Lower leg skin (tissue), 4 donors: ENCODE measurements at regions not wholly inside any gene's neighbourhood (a gene's known extent, or its start where the extent isn't known, plus 50 kb on each side); places are given as distances from the start of the nearest gene placed in this dataset.

Experiments used
- DNase-seq, 2 donors: peaks; one replicate each; pipeline ENCODE4 v3.0.0-alpha.2; 2019; ENCODE audit warnings: low spot score in 2 of 2
- H3K4me3 ChIP-seq: fragments of 200-600 bp; sonication (generic); 2 replicates; pipeline ENCODE4 v1.5.1; 2017; ENCODE audit warnings: mild to moderate bottlenecking, low read depth; ENCODE audit not compliant: poor library complexity, severe bottlenecking
- CTCF ChIP-seq, 3 donors: fragments of 450-650 bp; IDR thresholded peaks; one replicate each; pipeline ENCODE4 v1.5.1; 2016; ENCODE audit warnings: antibody characterized with exemption in 3 of 3, mild to moderate bottlenecking in 3 of 3, moderate library complexity in 2 of 3
- POLR2A ChIP-seq, 2 donors: fragments of 450-650 bp; IDR thresholded peaks; one replicate each; pipeline ENCODE4 v1.6.1; 2016 to 2017; ENCODE audit warnings: antibody characterized with exemption in 2 of 2, mild to moderate bottlenecking in 1 of 2, moderate library complexity in 1 of 2
- WGBS, 2 donors: methylation state at CpG; one replicate each; pipeline ENCODE4 v1.1.5; 2018; 5-methylcytosine and 5-hydroxymethylcytosine counted together
- intact Hi-C: fragments of 100-400 bp; cut with DNase I; formaldehyde crosslinking; loops from one replicate; pipeline ENCODE4 v1.15.0; 2023; ENCODE audit warnings: low total_unique reads

- WGBS, 2 donors = 61 to 86% methylated on average over 1 of the region's 1 CpG
Measured at GRCh38 chr5:29175774-29176173, 2017.7 kb upstream of the CDH6 start.

GRCh38 chr5:29170599-29170998 lies 2022.9 kb upstream of the CDH6 start:
- intact Hi-C loops = no loop called here
- WGBS, 2 donors = 87 to 88% methylated on average over 1 of the region's 1 CpG
- TF ChIP-seq CTCF (IDR thresholded peaks at IDR 0.05) = no peak
- H3K4me3 ChIP-seq = no peak overlapping the region
- DNase-seq = no peak

More at GRCh38 chr5:29175774-29176173, 2017.7 kb upstream of the CDH6 start:
- intact Hi-C loops = no loop called here
- DNase-seq = no peak
- H3K4me3 ChIP-seq = peak overlapping the region; percentile 2
- TF ChIP-seq POLR2A (IDR thresholded peaks at IDR 0.05) (no peak), CTCF (IDR thresholded peaks at IDR 0.05) (no peak)

GRCh38 chr5:29169886-29170285 lies 2023.6 kb upstream of the CDH6 start:
- TF ChIP-seq CTCF (IDR thresholded peaks at IDR 0.05) (no peak), POLR2A (IDR thresholded peaks at IDR 0.05) (no peak)
- intact Hi-C loops = no loop called here
- DNase-seq = no peak
- no peak overlapping the region for H3K4me3 ChIP-seq
- WGBS, 2 donors = 20 to 27% methylated on average over 2 of the region's 2 CpGs

- H3K4me3 ChIP-seq = no peak overlapping the region
- TF ChIP-seq CTCF (IDR thresholded peaks at IDR 0.05) (no peak), POLR2A (IDR thresholded peaks at IDR 0.05) (no peak)
- DNase-seq = no peak
- WGBS, 2 donors = 66 to 81% methylated on average over 1 of the region's 1 CpG
- intact Hi-C loops = no loop called here
Measured at GRCh38 chr5:29162297-29162696, 2031.2 kb upstream of the CDH6 start.

- TF ChIP-seq CTCF (IDR thresholded peaks at IDR 0.05) (no peak), POLR2A (IDR thresholded peaks at IDR 0.05) (no peak)
- intact Hi-C loops = no loop called here
- DNase-seq = no peak
- H3K4me3 ChIP-seq = no peak overlapping the region
- WGBS, 2 donors = 69 to 76% methylated on average over 1 of the region's 1 CpG
Measured at GRCh38 chr5:29161399-29162291, 2031.8 kb upstream of the CDH6 start.
